OCI-LY7 (cell line): ENCODE measurements at regions not wholly inside any gene's neighbourhood (a gene's known extent, or its start where the extent isn't known, plus 50 kb on each side); places are given as distances from the start of the nearest gene placed in this dataset.

ENCODE experiments used
- BruUV-seq: library from RNA; stranded (reverse); fragments of 400-500 nt; replicated peaks from 2 replicates; lab custom pipeline; 2021; lab: Mats Ljungman, UMichigan
- CTCF ChIA-PET: fragments of 300-600 bp; sonication (Branson Sonifier 250); formaldehyde crosslinking; loops from one replicate; lab custom pipeline; 2022; ENCODE audit warnings: antibody characterized with exemption; ENCODE audit not compliant: unreplicated experiment; lab: Charles Lee
- POLR2A ChIA-PET: fragments of 300-600 bp; sonication (Branson Sonifier 250); formaldehyde crosslinking; loops from one replicate; lab custom pipeline; 2022; ENCODE audit warnings: antibody characterized with exemption; lab: Charles Lee
- DNase-seq: peaks from one replicate; pipeline ENCODE4 v3.0.0-alpha.2; 2015; ENCODE audit warnings: low spot score
- H2AFZ ChIP-seq: fragments of 200-600 bp; sonication (generic), shearing (Covaris generic); 2 replicates; pipeline ENCODE4 v1.6.1; 2014; ENCODE audit warnings: mild to moderate bottlenecking, antibody characterized with exemption, low read length, moderate library complexity
- H3K27ac ChIP-seq: fragments of 200-600 bp; sonication (generic); 2 replicates; pipeline ENCODE4 v1.5.1; 2014; ENCODE audit warnings: mixed run types, low read depth, mild to moderate bottlenecking, moderate library complexity, low read length, inconsistent platforms; ENCODE audit not compliant: poor library complexity, severe bottlenecking
- H3K36me3 ChIP-seq: fragments of 200-600 bp; sonication (generic); 2 replicates; pipeline ENCODE4 v1.6.1; 2014; ENCODE audit warnings: mild to moderate bottlenecking, antibody characterized with exemption, low read length, moderate library complexity, mixed read lengths; ENCODE audit not compliant: insufficient read depth
- H3K4me1 ChIP-seq: fragments of 200-600 bp; sonication (generic); 2 replicates; pipeline ENCODE4 v1.5.1; 2014; ENCODE audit warnings: mild to moderate bottlenecking, low read length; ENCODE audit not compliant: insufficient read depth, poor library complexity, severe bottlenecking
- H3K4me2 ChIP-seq: fragments of 200-600 bp; sonication (generic); 2 replicates; pipeline ENCODE4 v1.6.1; 2014; ENCODE audit warnings: mild to moderate bottlenecking, low read length
- H3K4me3 ChIP-seq: fragments of 200-600 bp; sonication (generic); 2 replicates; pipeline ENCODE4 v1.5.1; 2014; ENCODE audit warnings: mild to moderate bottlenecking, low read depth, low read length; ENCODE audit not compliant: poor library complexity, severe bottlenecking
- H3K79me2 ChIP-seq: fragments of 200-600 bp; sonication (generic); 2 replicates; pipeline ENCODE4 v1.6.1; 2016; ENCODE audit warnings: low read depth, mild to moderate bottlenecking, low read length, moderate library complexity, mixed read lengths; ENCODE audit not compliant: insufficient read depth
- H3K9me2 ChIP-seq: fragments of 200-600 bp; sonication (generic); 2 replicates; pipeline ENCODE4 v1.6.1; 2016; ENCODE audit warnings: mild to moderate bottlenecking, low read length, mixed read lengths; ENCODE audit not compliant: insufficient read depth
- H3K9me3 ChIP-seq: fragments of 200-600 bp; sonication (generic); 2 replicates; pipeline ENCODE4 v1.6.1; 2014; ENCODE audit warnings: mild to moderate bottlenecking, mixed run types, low read length, mixed read lengths
- H4K20me1 ChIP-seq: fragments of 200-600 bp; sonication (generic); 2 replicates; pipeline ENCODE4 v1.6.1; 2014; ENCODE audit warnings: mild to moderate bottlenecking, antibody characterized with exemption, low read length, moderate library complexity, mixed read lengths; ENCODE audit not compliant: insufficient read depth
- EZH2phosphoT487 ChIP-seq: fragments of 200-600 bp; sonication (generic); IDR thresholded peaks from 2 replicates; pipeline ENCODE4 v1.6.1; 2018; ENCODE audit warnings: low read depth, borderline replicate concordance, mild to moderate bottlenecking, mixed run types, antibody characterized with exemption, low read length, moderate library complexity, mixed read lengths
- intact Hi-C: fragments of 100-400 bp; cut with micrococcal nuclease; formaldehyde crosslinking; loops from one replicate; pipeline ENCODE4 v1.10.0; 2022; ENCODE audit not compliant: unreplicated experiment
- TF ChIP-seq, protein P1 (sequence below): fragments of 200-600 bp; sonication (generic); conservative IDR thresholded peaks from 2 replicates; pipeline ENCODE4 v1.5.1; 2014; ENCODE audit warnings: mild to moderate bottlenecking, antibody characterized with exemption, low read length, moderate library complexity, mixed read lengths

- CTCF ChIA-PET, result no interaction called here
- Histone ChIP-seq H3K9me3 (no peaks in the 10 kb centered on the region), H3K4me3 (peak overlapping the region; percentile 70), H3K4me1 (peaks cover 22% of the 10 kb centered on the region), H4K20me1 (no peaks in the 10 kb centered on the region), H3K36me3 (no peaks in the 10 kb centered on the region), H3K4me2 (peak overlapping the region; percentile 86), H2AFZ (peak overlapping the region; percentile 88), H3K27ac (no peak overlapping the region), H3K79me2 (no peaks in the 10 kb centered on the region), H3K9me2 (no peaks in the 10 kb centered on the region)
- no peak for DNase-seq
- TF ChIP-seq, protein P1, sequence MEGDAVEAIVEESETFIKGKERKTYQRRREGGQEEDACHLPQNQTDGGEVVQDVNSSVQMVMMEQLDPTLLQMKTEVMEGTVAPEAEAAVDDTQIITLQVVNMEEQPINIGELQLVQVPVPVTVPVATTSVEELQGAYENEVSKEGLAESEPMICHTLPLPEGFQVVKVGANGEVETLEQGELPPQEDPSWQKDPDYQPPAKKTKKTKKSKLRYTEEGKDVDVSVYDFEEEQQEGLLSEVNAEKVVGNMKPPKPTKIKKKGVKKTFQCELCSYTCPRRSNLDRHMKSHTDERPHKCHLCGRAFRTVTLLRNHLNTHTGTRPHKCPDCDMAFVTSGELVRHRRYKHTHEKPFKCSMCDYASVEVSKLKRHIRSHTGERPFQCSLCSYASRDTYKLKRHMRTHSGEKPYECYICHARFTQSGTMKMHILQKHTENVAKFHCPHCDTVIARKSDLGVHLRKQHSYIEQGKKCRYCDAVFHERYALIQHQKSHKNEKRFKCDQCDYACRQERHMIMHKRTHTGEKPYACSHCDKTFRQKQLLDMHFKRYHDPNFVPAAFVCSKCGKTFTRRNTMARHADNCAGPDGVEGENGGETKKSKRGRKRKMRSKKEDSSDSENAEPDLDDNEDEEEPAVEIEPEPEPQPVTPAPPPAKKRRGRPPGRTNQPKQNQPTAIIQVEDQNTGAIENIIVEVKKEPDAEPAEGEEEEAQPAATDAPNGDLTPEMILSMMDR, result no peak
- BruUV-seq, result no TSS peak
- POLR2A ChIA-PET, result interaction anchor here (0.6 to 1.4 kb wide), 4 partner anchors 10 to 13 kb away, joined by 3 to 8 read pairs (median 4); no protein-coding TSS in a partner anchor
- intact Hi-C loops, result no loop called here
Measured at GRCh38 chr4:176001151-176002006, 64.3 kb upstream of the WDR17 start.

- H3K36me3 ChIP-seq, result no peaks in the 10 kb centered on the region
- H3K9me3 ChIP-seq, result no peaks in the 10 kb centered on the region
- peak; percentile 80 for DNase-seq
- H2AFZ ChIP-seq, result peak overlapping the region; percentile 88
- POLR2A ChIA-PET, result interaction anchor here (0.6 kb wide), 1 partner anchor 11 kb away, joined by 3 read pairs; no protein-coding TSS in a partner anchor
- no TSS peak for BruUV-seq
- peaks cover 22% of the 10 kb centered on the region for H3K4me1 ChIP-seq
- no peaks in the 10 kb centered on the region for H3K9me2 ChIP-seq
- H3K79me2 ChIP-seq, result no peaks in the 10 kb centered on the region
- H3K27ac ChIP-seq, result no peak overlapping the region
- peak overlapping the region; percentile 70 for H3K4me3 ChIP-seq
- intact Hi-C loops, result no loop called here
- TF ChIP-seq, protein P1, result no peak
- no peak for TF ChIP-seq EZH2phosphoT487
- no peaks in the 10 kb centered on the region for H4K20me1 ChIP-seq
- CTCF ChIA-PET, result no interaction called here
- H3K4me2 ChIP-seq, result peak overlapping the region; percentile 86
Measured at GRCh38 chr4:176002007-176002613, 63.5 kb upstream of the WDR17 start.
